LNCaP clone FGC (cell line): ENCODE measurements at regions not wholly inside any gene's neighbourhood (a gene's known extent, or its start where the extent isn't known, plus 50 kb on each side); places are given as distances from the start of the nearest gene placed in this dataset.

Experiments used
- DNase-seq: peaks from one replicate; pipeline ENCODE4 v3.0.0-alpha.2; 2011; ENCODE audit warnings: low read depth
- H3K4me3 ChIP-seq: 2 replicates; pipeline ENCODE4 v1.5.1; 2011; ENCODE audit warnings: mild to moderate bottlenecking, low read depth, low read length, control low read depth
- TF ChIP-seq, protein P1 (sequence below): IDR thresholded peaks from 2 replicates; pipeline ENCODE4 v1.5.1; 2012; ENCODE audit warnings: mild to moderate bottlenecking; ENCODE audit not compliant: control insufficient read depth, insufficient read depth; ENCODE audit errors: extremely low read depth

DNA sequence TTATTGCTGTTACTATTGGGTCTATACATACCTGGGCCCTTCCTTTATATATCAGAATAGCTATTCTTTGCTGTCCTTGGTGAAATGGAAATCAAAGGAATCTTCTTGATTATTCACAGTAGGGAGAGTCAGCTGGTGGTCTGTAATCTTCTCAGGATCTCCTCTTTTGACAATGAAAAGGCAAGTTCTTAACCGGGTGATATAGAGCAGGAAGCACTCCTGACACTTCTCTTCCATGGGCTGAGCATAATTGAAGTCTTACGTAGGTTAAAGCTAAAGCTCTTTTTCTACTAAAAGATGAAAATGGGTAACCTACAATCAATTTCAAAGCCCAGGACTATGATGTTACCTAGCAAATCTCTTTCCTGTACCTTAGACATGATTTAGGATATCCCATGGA, 274.9 kb upstream of the LCORL start:
- H3K4me3 ChIP-seq: no peak overlapping the region
- TF ChIP-seq, protein P1, sequence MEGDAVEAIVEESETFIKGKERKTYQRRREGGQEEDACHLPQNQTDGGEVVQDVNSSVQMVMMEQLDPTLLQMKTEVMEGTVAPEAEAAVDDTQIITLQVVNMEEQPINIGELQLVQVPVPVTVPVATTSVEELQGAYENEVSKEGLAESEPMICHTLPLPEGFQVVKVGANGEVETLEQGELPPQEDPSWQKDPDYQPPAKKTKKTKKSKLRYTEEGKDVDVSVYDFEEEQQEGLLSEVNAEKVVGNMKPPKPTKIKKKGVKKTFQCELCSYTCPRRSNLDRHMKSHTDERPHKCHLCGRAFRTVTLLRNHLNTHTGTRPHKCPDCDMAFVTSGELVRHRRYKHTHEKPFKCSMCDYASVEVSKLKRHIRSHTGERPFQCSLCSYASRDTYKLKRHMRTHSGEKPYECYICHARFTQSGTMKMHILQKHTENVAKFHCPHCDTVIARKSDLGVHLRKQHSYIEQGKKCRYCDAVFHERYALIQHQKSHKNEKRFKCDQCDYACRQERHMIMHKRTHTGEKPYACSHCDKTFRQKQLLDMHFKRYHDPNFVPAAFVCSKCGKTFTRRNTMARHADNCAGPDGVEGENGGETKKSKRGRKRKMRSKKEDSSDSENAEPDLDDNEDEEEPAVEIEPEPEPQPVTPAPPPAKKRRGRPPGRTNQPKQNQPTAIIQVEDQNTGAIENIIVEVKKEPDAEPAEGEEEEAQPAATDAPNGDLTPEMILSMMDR: no peak
- no peak for DNase-seq

DNA sequence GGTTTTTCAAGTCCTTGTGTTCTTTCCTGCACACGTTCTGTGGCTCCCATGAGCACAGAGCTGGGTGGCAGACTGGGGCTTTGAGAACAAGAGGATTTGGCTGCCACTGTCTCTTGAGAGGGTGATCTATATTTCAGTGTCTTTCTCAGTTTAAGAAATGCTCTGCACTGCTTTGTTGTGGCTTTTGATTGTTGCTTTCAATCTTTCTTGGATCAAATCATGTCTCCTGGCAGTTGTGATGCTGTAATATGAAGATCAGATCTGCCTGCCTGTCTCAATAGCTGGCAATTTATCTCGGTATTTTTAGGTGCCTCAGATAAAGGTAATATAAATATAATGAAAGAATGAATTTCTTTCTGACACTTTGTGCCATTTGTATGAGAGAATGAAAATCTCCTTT, 273.3 kb upstream of the LCORL start:
- TF ChIP-seq, protein P1: no peak

DNA sequence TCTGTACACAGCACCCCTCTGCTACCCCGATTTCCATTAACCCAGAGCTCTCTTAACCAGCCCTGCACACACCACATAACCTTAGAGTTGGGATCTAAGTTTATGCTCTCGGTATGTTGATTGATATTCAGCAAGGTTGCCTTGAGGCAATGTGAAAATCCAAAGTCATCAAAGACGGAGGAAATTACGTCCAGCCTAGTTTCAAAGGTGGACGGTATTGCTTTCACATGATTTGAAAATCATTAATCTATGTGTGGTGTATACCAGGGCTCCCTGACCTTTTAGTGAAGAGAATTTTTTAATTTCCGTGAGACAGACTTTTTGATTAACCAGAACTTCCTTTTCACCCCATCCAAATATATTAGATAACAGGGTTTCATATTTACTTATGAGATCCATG, 272.5 kb upstream of the LCORL start:
- TF ChIP-seq, protein P1: no peak
- no peak overlapping the region for H3K4me3 ChIP-seq
- no peak for DNase-seq

More for the DNA sequence above, 273.3 kb upstream of the LCORL start:
- H3K4me3 ChIP-seq: no peak overlapping the region
- no peak for DNase-seq

DNA sequence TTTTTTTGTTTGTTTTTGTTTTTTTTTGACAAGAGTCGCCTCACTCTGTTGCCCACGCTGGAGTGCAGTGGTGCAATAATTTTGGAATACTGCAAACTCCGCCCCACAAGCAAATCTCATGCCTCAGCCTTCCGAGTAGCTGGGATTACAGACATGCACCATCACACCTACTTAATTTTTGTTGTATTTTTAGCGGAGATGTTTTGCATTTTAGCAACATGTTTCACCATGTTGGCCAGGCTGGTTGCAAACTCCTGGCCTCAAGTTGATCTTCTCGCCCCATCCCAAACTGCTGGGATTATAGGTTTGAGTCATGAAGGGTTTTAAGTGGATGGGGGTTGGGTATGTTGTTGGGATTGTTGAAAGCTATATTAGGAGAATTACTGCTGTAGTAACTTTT, 270.9 kb upstream of the LCORL start:
- no peak overlapping the region for H3K4me3 ChIP-seq
- DNase-seq: no peak
- TF ChIP-seq, protein P1: no peak

DNA sequence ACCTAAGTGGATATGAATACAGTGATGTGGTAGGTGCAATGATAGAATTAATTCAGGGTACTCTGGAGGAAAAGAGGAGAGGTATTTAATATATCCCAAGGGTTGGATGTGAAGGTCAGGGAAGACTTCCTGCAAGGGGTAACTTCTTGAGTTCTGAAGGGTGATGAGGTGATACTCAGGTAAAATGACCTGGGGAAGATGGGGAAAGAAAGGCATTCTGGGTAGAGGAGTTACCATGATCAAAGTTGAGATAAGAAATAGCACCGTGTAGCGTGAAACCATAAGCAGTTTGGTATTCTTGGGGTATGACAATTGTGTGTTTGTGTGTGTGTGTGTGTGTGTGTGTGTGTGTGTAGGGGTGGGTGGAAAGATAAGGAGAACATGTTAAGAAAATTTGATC, 270.4 kb upstream of the LCORL start:
- TF ChIP-seq, protein P1: no peak
- no peak for DNase-seq
- no peak overlapping the region for H3K4me3 ChIP-seq

DNA sequence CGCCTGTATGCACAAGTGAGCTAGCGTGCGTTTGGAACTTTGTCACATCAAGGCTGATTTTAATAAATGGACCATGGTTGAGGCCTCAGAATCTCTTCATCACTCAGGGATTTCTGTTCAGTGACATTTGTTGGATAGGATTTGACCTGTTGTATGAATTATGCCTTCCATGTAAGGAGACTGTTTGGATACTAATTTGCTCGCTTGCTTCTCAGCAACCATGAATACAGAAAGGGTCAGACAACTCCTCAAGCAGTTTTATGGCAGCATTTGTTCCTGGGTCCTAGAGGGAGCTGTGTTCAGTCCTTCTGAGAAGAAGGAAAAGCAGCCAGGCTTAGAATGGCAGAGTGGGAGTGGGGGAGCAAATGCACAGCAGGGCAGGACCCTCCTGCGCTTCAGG, 269.7 kb upstream of the LCORL start:
- TF ChIP-seq, protein P1: no peak
- no peak for DNase-seq
- no peak overlapping the region for H3K4me3 ChIP-seq

DNA sequence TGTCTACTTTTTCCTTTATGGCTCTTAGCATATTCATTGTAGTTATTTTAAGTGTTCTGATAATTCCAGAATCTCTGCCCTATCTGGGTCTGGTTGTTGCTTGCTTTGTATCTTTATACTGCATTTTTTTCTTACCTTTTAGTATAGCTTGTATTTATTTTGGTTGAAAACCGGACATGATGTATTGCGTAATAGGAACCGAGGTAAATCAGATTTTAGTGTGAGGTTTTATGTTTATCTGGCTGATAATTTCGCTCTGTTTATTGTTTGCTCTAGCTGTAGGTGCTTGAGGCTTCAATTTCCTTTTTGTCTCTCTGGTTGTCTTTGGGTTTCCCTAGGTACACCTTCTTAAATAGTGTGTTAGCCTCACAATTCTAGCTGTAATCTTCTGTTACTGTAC, 263.8 kb upstream of the LCORL start:
- TF ChIP-seq, protein P1: no peak
- no peak overlapping the region for H3K4me3 ChIP-seq
- DNase-seq: no peak
